Left ventricle myocardium inferior (tissue), 1 donor: ENCODE measurements at regions not wholly inside any gene's neighbourhood (a gene's known extent, or its start where the extent isn't known, plus 50 kb on each side); places are given as distances from the start of the nearest gene placed in this dataset.

Experiments used
- DNase-seq: peaks from one replicate; pipeline ENCODE4 v3.0.0-alpha.2; 2020
- H3K27ac ChIP-seq: fragments of 200-600 bp; replicated peaks from 2 replicates; pipeline ENCODE4 v1.8.0; 2021
- H3K27me3 ChIP-seq: fragments of 200-600 bp; 2 replicates; pipeline ENCODE4 v1.8.0; 2021; ENCODE audit warnings: low read depth
- H3K36me3 ChIP-seq: fragments of 200-600 bp; 2 replicates; pipeline ENCODE4 v1.8.0; 2021
- H3K4me1 ChIP-seq: fragments of 200-600 bp; 2 replicates; pipeline ENCODE4 v1.8.0; 2021
- H3K4me3 ChIP-seq: fragments of 200-600 bp; 2 replicates; pipeline ENCODE4 v1.8.0; 2021; ENCODE audit warnings: mild to moderate bottlenecking, moderate library complexity
- H3K9me3 ChIP-seq: fragments of 200-600 bp; replicated peaks from 2 replicates; pipeline ENCODE4 v1.8.0; 2021
- CTCF ChIP-seq: fragments of 200-600 bp; IDR thresholded peaks from 2 replicates; pipeline ENCODE4 v1.8.0; 2021; ENCODE audit warnings: antibody characterized with exemption, mild to moderate bottlenecking, borderline replicate concordance
- intact Hi-C: fragments of 100-400 bp; cut with micrococcal nuclease; formaldehyde crosslinking; loops from one replicate; pipeline ENCODE4 v1.11.0; 2022
- donor health status: DM: no; HTN: yes; CAD: no; lungs with severe emphysema.

- no peak overlapping the region for H3K27ac ChIP-seq
These were observed 331.5 kb upstream of the RGMA start for GRCh38 chr15:93420477-93420876.

GRCh38 chr15:93420050-93420452 is 331.0 kb upstream of the RGMA start:
- Histone ChIP-seq H3K4me1 (peaks cover 8% of the 10 kb centered on the region), H3K36me3 (no peaks in the 10 kb centered on the region), H3K4me3 (no peak overlapping the region), H3K9me3 (no peaks in the 10 kb centered on the region), H3K27me3 (peaks cover 27% of the 10 kb centered on the region), H3K27ac (no peak overlapping the region)
- no peak for DNase-seq
- intact Hi-C loops: no loop called here
- TF ChIP-seq CTCF: no peak

More at GRCh38 chr15:93420477-93420876, 331.5 kb upstream of the RGMA start:
- Histone ChIP-seq H3K9me3 (no peaks in the 10 kb centered on the region), H3K27me3 (peaks cover 27% of the 10 kb centered on the region), H3K36me3 (no peaks in the 10 kb centered on the region), H3K4me1 (peaks cover 8% of the 10 kb centered on the region), H3K4me3 (no peak overlapping the region)
- TF ChIP-seq CTCF: no peak
- DNase-seq: no peak
- intact Hi-C loops: no loop called here

GRCh38 chr15:93418566-93418965 is 329.6 kb upstream of the RGMA start:
- intact Hi-C loops: no loop called here
- H3K4me1 ChIP-seq: peaks cover 8% of the 10 kb centered on the region
- H3K9me3 ChIP-seq: no peaks in the 10 kb centered on the region
- H3K36me3 ChIP-seq: no peaks in the 10 kb centered on the region
- H3K4me3 ChIP-seq: no peak overlapping the region
- no peak for DNase-seq
- no peak for TF ChIP-seq CTCF
- H3K27ac ChIP-seq: peak overlapping the region; percentile 76
- H3K27me3 ChIP-seq: peaks cover 30% of the 10 kb centered on the region

- H3K27ac ChIP-seq: peak overlapping the region; percentile 76
- peaks cover 40% of the 10 kb centered on the region for H3K27me3 ChIP-seq
- no peaks in the 10 kb centered on the region for H3K36me3 ChIP-seq
- intact Hi-C loops: no loop called here
- H3K4me3 ChIP-seq: no peak overlapping the region
- peaks cover 8% of the 10 kb centered on the region for H3K4me1 ChIP-seq
- H3K9me3 ChIP-seq: no peaks in the 10 kb centered on the region
- peak; percentile 77 for DNase-seq
- TF ChIP-seq CTCF: no peak
These were observed 328.6 kb upstream of the RGMA start for GRCh38 chr15:93417631-93418030.

GRCh38 chr15:93417156-93417555 is 328.1 kb upstream of the RGMA start:
- Histone ChIP-seq H3K36me3 (no peaks in the 10 kb centered on the region), H3K4me3 (no peak overlapping the region), H3K27me3 (peaks cover 44% of the 10 kb centered on the region), H3K27ac (peak overlapping the region; percentile 76), H3K9me3 (no peaks in the 10 kb centered on the region), H3K4me1 (peaks cover 8% of the 10 kb centered on the region)
- peak; percentile 73 for DNase-seq
- intact Hi-C loops: no loop called here
- no peak for TF ChIP-seq CTCF

- peaks cover 8% of the 10 kb centered on the region for H3K4me1 ChIP-seq
- H3K36me3 ChIP-seq: no peaks in the 10 kb centered on the region
- intact Hi-C loops: no loop called here
- no peak overlapping the region for H3K27ac ChIP-seq
- no peak for DNase-seq
- no peak overlapping the region for H3K4me3 ChIP-seq
- no peaks in the 10 kb centered on the region for H3K9me3 ChIP-seq
- no peak for TF ChIP-seq CTCF
- peaks cover 54% of the 10 kb centered on the region for H3K27me3 ChIP-seq
These were observed 326.6 kb upstream of the RGMA start for GRCh38 chr15:93415576-93415975.
